B cell (primary cell): ENCODE measurements at regions not wholly inside any gene's neighbourhood (a gene's known extent, or its start where the extent isn't known, plus 50 kb on each side); places are given as distances from the start of the nearest gene placed in this dataset.

Experiments used
- ATAC-seq: fragments of 200-7000 bp; cut with Tn5 transposase; one replicate; pipeline ENCODE4 v1.10.0; 2021; ENCODE audit warnings: low read depth, mild to moderate bottlenecking, moderate number of reproducible peaks, moderate library complexity
- CTCF ChIA-PET: fragments of 350-600 bp; sonication (Branson Sonifier 250); formaldehyde crosslinking; loops from one replicate; lab custom pipeline; 2021; ENCODE audit warnings: antibody characterized with exemption, inconsistent platforms; lab: Charles Lee
- POLR2A ChIA-PET: fragments of 350-600 bp; sonication (Branson Sonifier 250); formaldehyde crosslinking; loops from one replicate; lab custom pipeline; 2021; ENCODE audit warnings: antibody characterized with exemption; lab: Charles Lee
- DNase-seq: peaks from one replicate; pipeline ENCODE4 v3.0.0; 2013
- H2AFZ ChIP-seq: 2 replicates; pipeline ENCODE4 v1.6.1; 2012; ENCODE audit warnings: mild to moderate bottlenecking, low read depth, low read length; ENCODE audit not compliant: insufficient read depth, poor library complexity, severe bottlenecking
- H3K27ac ChIP-seq, 2 donors: 1 replicate in 1 of 2; 2 replicates in 1 of 2; pipeline ENCODE4 v1.5.1; 2012 to 2013; ENCODE audit warnings: low read length in 2 of 2, mild to moderate bottlenecking in 2 of 2, moderate library complexity in 1 of 2
- H3K27me3 ChIP-seq, 4 experiments: fragments of 200-600 bp in 1 of 4; sonication (generic) in 1 of 4; replicated peaks in 1 of 4; 1 replicate in 2 of 4; 2 replicates in 2 of 4; pipeline versions ENCODE4 v1.6.1 to v1.7.0; 2013 to 2016; ENCODE audit warnings: low read length in 3 of 4, mild to moderate bottlenecking in 2 of 4, mixed read lengths in 1 of 4, moderate library complexity in 1 of 4; ENCODE audit not compliant: insufficient read depth in 4 of 4, control insufficient read depth in 3 of 4; ENCODE audit errors: control extremely low read depth in 1 of 4
- H3K36me3 ChIP-seq, 2 experiments: replicated peaks in 1 of 2; 1 replicate in 1 of 2; 2 replicates in 1 of 2; pipeline versions ENCODE4 v1.6.1 to v1.7.1; 2013; ENCODE audit warnings: low read length in 1 of 2; ENCODE audit not compliant: insufficient read depth in 2 of 2, control insufficient read depth in 1 of 2; ENCODE audit errors: control extremely low read depth in 1 of 2, extremely low read depth in 1 of 2
- H3K4me1 ChIP-seq, 2 donors: fragments of 200-600 bp in 1 of 2; sonication (generic) in 1 of 2; 1 replicate in 1 of 2; 2 replicates in 1 of 2; pipeline versions ENCODE4 v1.5.1 to v1.6.1; 2013 to 2017; ENCODE audit warnings: low read length in 2 of 2; ENCODE audit not compliant: control insufficient read depth in 2 of 2, insufficient read depth in 2 of 2
- H3K4me2 ChIP-seq: replicated peaks from 2 replicates; pipeline ENCODE3; 2012; ENCODE audit warnings: mild to moderate bottlenecking, low read depth, low read length; ENCODE audit not compliant: poor library complexity, severe bottlenecking
- H3K4me3 ChIP-seq, 5 experiments: fragments of 200-600 bp in 1 of 5; sonication (generic) in 1 of 5; 1 replicate in 3 of 5; 2 replicates in 2 of 5; pipeline versions ENCODE4 v1.5.1 to v1.7.0; 2011 to 2016; ENCODE audit warnings: low read length in 4 of 5, mild to moderate bottlenecking in 4 of 5, low read depth in 2 of 5, control low read depth in 1 of 5, moderate library complexity in 1 of 5; ENCODE audit not compliant: insufficient read depth in 1 of 5; ENCODE audit errors: control extremely low read depth in 1 of 5, extremely low read depth in 1 of 5
- H3K79me2 ChIP-seq: fragments of 200-600 bp; sonication (generic); one replicate; pipeline ENCODE4 v1.6.0; 2016; ENCODE audit warnings: low read length; ENCODE audit not compliant: control insufficient read depth, insufficient read depth
- H3K9ac ChIP-seq: fragments of 200-600 bp; sonication (generic); 2 replicates; pipeline ENCODE4 v1.6.1; 2017; ENCODE audit warnings: mild to moderate bottlenecking, low read length, moderate library complexity
- H3K9me3 ChIP-seq, 3 donors: one replicate each; pipeline versions ENCODE4 v1.6.1 to v1.7.1; 2013; ENCODE audit warnings: low read length in 2 of 3; ENCODE audit not compliant: control insufficient read depth in 2 of 3, insufficient read depth in 1 of 3; ENCODE audit errors: control extremely low read depth in 1 of 3
- H4K20me1 ChIP-seq: 2 replicates; pipeline ENCODE4 v1.6.0; 2012; ENCODE audit warnings: mild to moderate bottlenecking, low read length; ENCODE audit not compliant: insufficient read depth, control insufficient read depth, poor library complexity, severe bottlenecking
- H3K27ac Mint-ChIP-seq: one replicate; pipeline ENCODE4 v1.8.0; 2021; ENCODE audit warnings: mixed read lengths
- H3K27me3 Mint-ChIP-seq: one replicate; pipeline ENCODE4 v1.8.0; 2021; ENCODE audit warnings: mixed read lengths
- H3K4me1 Mint-ChIP-seq: one replicate; pipeline ENCODE4 v1.8.0; 2021; ENCODE audit warnings: mixed read lengths
- H3K4me3 Mint-ChIP-seq: one replicate; pipeline ENCODE4 v1.8.0; 2021; ENCODE audit warnings: mixed read lengths
- H3K9me3 Mint-ChIP-seq: one replicate; pipeline ENCODE4 v1.8.0; 2022; ENCODE audit warnings: mixed read lengths; ENCODE audit not compliant: insufficient read depth
- EZH2 ChIP-seq: IDR thresholded peaks from 2 replicates; pipeline ENCODE4 v1.6.1; 2012; ENCODE audit warnings: borderline replicate concordance, low read depth, mild to moderate bottlenecking, moderate library complexity, low read length; ENCODE audit not compliant: insufficient read depth, poor library complexity, severe bottlenecking
- WGBS: methylation state at CpG from one replicate; pipeline ENCODE4 v1.1.5; 2013; ENCODE audit warnings: missing lambda C conversion rate; ENCODE audit not compliant: insufficient coverage; 5-methylcytosine and 5-hydroxymethylcytosine counted together
- intact Hi-C: fragments of 100-400 bp; cut with micrococcal nuclease; formaldehyde crosslinking; loops from one replicate; pipeline ENCODE4 v1.10.0; 2022
- TF ChIP-seq, protein P1 (sequence below): fragments of 200-600 bp; IDR thresholded peaks from one replicate; pipeline ENCODE4 v1.8.0; 2022; ENCODE audit warnings: antibody characterized with exemption, mild to moderate bottlenecking

DNA sequence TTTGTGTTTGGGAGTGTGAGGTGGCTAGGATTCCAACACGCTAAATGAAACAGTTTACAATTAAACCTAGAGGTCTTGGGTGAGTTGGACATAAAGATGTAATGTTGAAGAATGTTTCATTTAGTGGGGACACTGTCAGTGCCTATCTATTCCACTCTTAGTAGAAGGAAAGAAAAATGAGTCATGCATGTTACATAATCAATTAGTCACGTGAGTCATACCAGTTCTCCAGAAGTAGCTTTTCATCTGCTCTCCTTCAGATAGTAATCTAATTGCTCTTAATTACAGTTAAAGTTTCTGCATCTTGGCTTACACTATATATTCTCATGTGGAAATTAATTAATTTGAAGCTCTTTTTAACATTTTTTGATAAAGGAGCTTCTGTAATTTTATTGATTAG, 115.7 kb upstream of the P2RY1 start:
- ChIA-PET POLR2A (no interaction called here), CTCF (no interaction called here)
- H3K27me3 ChIP-seq = no peaks in the 10 kb centered on the region
- Mint-ChIP-seq H3K4me1 (no peaks in the 10 kb centered on the region), H3K27ac (no peak overlapping the region), H3K27me3 (peaks cover 29% of the 10 kb centered on the region), H3K9me3 (peaks cover 2% of the 10 kb centered on the region), H3K4me3 (no peak overlapping the region)
- H3K9ac ChIP-seq = no peak overlapping the region
- no peaks in the 10 kb centered on the region for H3K4me1 ChIP-seq
- no peak overlapping the region for H3K27ac ChIP-seq
- ATAC-seq = no peak
- no peaks in the 10 kb centered on the region for H3K79me2 ChIP-seq
- H3K36me3 ChIP-seq = no peaks in the 10 kb centered on the region
- no peak overlapping the region for H2AFZ ChIP-seq
- no peaks in the 10 kb centered on the region for H4K20me1 ChIP-seq
- intact Hi-C loops = no loop called here
- WGBS = no CpG with 5 or more reads among the region's 2 CpGs
- DNase-seq = no peak
- H3K4me3 ChIP-seq = no peak overlapping the region
- no peaks in the 10 kb centered on the region for H3K9me3 ChIP-seq
- H3K4me2 ChIP-seq = no peak overlapping the region
- TF ChIP-seq, protein P1, sequence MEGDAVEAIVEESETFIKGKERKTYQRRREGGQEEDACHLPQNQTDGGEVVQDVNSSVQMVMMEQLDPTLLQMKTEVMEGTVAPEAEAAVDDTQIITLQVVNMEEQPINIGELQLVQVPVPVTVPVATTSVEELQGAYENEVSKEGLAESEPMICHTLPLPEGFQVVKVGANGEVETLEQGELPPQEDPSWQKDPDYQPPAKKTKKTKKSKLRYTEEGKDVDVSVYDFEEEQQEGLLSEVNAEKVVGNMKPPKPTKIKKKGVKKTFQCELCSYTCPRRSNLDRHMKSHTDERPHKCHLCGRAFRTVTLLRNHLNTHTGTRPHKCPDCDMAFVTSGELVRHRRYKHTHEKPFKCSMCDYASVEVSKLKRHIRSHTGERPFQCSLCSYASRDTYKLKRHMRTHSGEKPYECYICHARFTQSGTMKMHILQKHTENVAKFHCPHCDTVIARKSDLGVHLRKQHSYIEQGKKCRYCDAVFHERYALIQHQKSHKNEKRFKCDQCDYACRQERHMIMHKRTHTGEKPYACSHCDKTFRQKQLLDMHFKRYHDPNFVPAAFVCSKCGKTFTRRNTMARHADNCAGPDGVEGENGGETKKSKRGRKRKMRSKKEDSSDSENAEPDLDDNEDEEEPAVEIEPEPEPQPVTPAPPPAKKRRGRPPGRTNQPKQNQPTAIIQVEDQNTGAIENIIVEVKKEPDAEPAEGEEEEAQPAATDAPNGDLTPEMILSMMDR = no peak
- no peak for TF ChIP-seq EZH2

DNA sequence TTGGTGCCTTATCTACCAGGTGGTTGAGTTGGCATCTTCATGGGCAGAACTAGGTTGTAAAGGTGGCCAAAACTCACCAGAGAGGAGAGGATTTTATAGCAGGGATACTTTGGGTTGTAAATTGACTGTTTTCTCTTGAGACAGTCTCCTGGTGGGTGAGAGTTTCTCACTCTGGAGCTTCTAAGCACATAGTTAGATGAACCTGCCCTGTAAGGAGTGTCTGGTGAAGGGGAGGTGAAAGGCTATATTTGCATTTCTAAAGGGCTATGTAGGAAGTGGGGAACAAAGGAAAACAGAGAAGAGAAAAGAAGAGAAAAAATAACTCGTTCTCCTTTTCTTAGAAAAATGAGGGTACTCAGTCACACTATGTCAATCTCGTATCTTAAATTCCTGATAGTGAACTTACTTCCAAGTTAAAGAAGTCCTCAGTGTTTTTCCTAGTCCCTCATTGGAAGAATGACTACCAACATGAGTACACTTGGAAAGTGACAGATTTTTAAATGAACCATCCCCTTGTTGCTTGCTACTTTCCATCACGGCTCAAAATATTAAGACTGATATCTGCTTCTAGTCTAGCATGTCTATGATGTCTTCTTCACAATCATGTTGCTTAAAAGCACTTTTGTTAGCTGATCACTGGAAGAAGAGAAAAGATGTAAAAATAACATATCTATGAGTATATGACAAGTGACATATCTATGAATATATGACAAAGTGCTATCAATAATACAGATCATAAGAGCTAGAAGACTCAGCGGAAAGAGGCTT, 113.8 kb upstream of the P2RY1 start:
- H2AFZ ChIP-seq = no peak overlapping the region
- POLR2A ChIA-PET = no interaction called here
- H3K9me3 ChIP-seq = no peaks in the 10 kb centered on the region
- Mint-ChIP-seq H3K27ac (no peak overlapping the region), H3K9me3 (peaks cover 2% of the 10 kb centered on the region), H3K4me3 (no peak overlapping the region), H3K27me3 (peaks cover 30% of the 10 kb centered on the region), H3K4me1 (no peaks in the 10 kb centered on the region)
- H3K27me3 ChIP-seq = no peaks in the 10 kb centered on the region
- CTCF ChIA-PET = no interaction called here
- H3K27ac ChIP-seq = no peak overlapping the region
- no peak overlapping the region for H3K9ac ChIP-seq
- no peaks in the 10 kb centered on the region for H3K4me1 ChIP-seq
- TF ChIP-seq, protein P1 = no peak
- TF ChIP-seq EZH2 = no peak
- H3K4me3 ChIP-seq = no peak overlapping the region
- intact Hi-C loops = no loop called here
- no peaks in the 10 kb centered on the region for H3K79me2 ChIP-seq
- no peak for DNase-seq
- no peak overlapping the region for H3K4me2 ChIP-seq
- no peaks in the 10 kb centered on the region for H4K20me1 ChIP-seq
- no CpG with 5 or more reads among the region's 4 CpGs for WGBS
- H3K36me3 ChIP-seq = no peaks in the 10 kb centered on the region
- ATAC-seq = no peak
